ENCODE measurements at regions not wholly inside any gene's neighbourhood (a gene's known extent, or its start where the extent isn't known, plus 50 kb on each side); places are given as distances from the start of the nearest gene placed in this dataset.

- H3K4me1 Mint-ChIP-seq = no peaks in the 10 kb centered on the region
- H3K9me3 Mint-ChIP-seq = no peaks in the 10 kb centered on the region
- H3K27ac Mint-ChIP-seq (ENCODE audit: low read depth) = no peak overlapping the region
- H3K36me3 Mint-ChIP-seq (ENCODE audit: insufficient read depth) = no peaks in the 10 kb centered on the region
- DNase-seq (ENCODE audit: low spot score in 2 of 2) (no peak), ATAC-seq (replicated peaks; ENCODE audit: extremely low read depth, poor library complexity, severe bottlenecking) (no peak)
- peaks cover 94% of the 10 kb centered on the region for H3K27me3 Mint-ChIP-seq
- no peak overlapping the region for H3K4me3 Mint-ChIP-seq
Measured at GRCh38 chr5:176736931-176737745, 73.2 kb upstream of the UNC5A start.

GRCh38 chr5:176737746-176738636 lies 72.4 kb upstream of the UNC5A start:
- ATAC-seq (replicated peaks; ENCODE audit: extremely low read depth, poor library complexity, severe bottlenecking) (no peak), DNase-seq (ENCODE audit: low spot score in 2 of 2) (no peak)
- H3K36me3 Mint-ChIP-seq (ENCODE audit: insufficient read depth) = no peaks in the 10 kb centered on the region
- H3K4me3 Mint-ChIP-seq = no peak overlapping the region
- H3K27ac Mint-ChIP-seq (ENCODE audit: low read depth) = no peak overlapping the region
- no peaks in the 10 kb centered on the region for H3K4me1 Mint-ChIP-seq
- peaks cover 94% of the 10 kb centered on the region for H3K27me3 Mint-ChIP-seq
- H3K9me3 Mint-ChIP-seq = no peaks in the 10 kb centered on the region

- Mint-ChIP-seq H3K36me3 (ENCODE audit: insufficient read depth) (no peaks in the 10 kb centered on the region), H3K4me1 (no peaks in the 10 kb centered on the region), H3K4me3 (no peak overlapping the region), H3K27me3 (peaks cover 91% of the 10 kb centered on the region), H3K9me3 (no peaks in the 10 kb centered on the region), H3K27ac (ENCODE audit: low read depth) (no peak overlapping the region)
- no peak for ATAC-seq (replicated peaks; ENCODE audit: extremely low read depth, poor library complexity, severe bottlenecking)
- DNase-seq (ENCODE audit: low spot score in 2 of 2) = peak in 1 of 2 donors; percentile 0
Measured at GRCh38 chr5:176738637-176739250, 71.6 kb upstream of the UNC5A start.

- Mint-ChIP-seq H3K36me3 (ENCODE audit: insufficient read depth) (no peaks in the 10 kb centered on the region), H3K9me3 (no peaks in the 10 kb centered on the region), H3K4me1 (no peaks in the 10 kb centered on the region), H3K4me3 (no peak overlapping the region), H3K27ac (ENCODE audit: low read depth) (no peak overlapping the region), H3K27me3 (peaks cover 94% of the 10 kb centered on the region)
- ATAC-seq (replicated peaks; ENCODE audit: extremely low read depth, poor library complexity, severe bottlenecking) (no peak), DNase-seq (ENCODE audit: low spot score in 2 of 2) (peak in 1 of 2 donors; percentile 8)
Measured at GRCh38 chr5:176739461-176740051, 70.8 kb upstream of the UNC5A start.

GRCh38 chr5:176740131-176740701 lies 70.1 kb upstream of the UNC5A start:
- Mint-ChIP-seq H3K36me3 (ENCODE audit: insufficient read depth) (no peaks in the 10 kb centered on the region), H3K4me3 (no peak overlapping the region), H3K27me3 (peaks cover 96% of the 10 kb centered on the region), H3K27ac (ENCODE audit: low read depth) (no peak overlapping the region), H3K4me1 (peaks cover 1% of the 10 kb centered on the region), H3K9me3 (no peaks in the 10 kb centered on the region)
- no peak for ATAC-seq (replicated peaks; ENCODE audit: extremely low read depth, poor library complexity, severe bottlenecking)
- peak in 1 of 2 donors; percentile 7 for DNase-seq (ENCODE audit: low spot score in 2 of 2)

- H3K9me3 Mint-ChIP-seq = no peaks in the 10 kb centered on the region
- no peak overlapping the region for H3K27ac Mint-ChIP-seq (ENCODE audit: low read depth)
- DNase-seq (ENCODE audit: low spot score in 2 of 2) (peak in 1 of 2 donors; percentile 3), ATAC-seq (replicated peaks; ENCODE audit: extremely low read depth, poor library complexity, severe bottlenecking) (no peak)
- no peaks in the 10 kb centered on the region for H3K36me3 Mint-ChIP-seq (ENCODE audit: insufficient read depth)
- no peak overlapping the region for H3K4me3 Mint-ChIP-seq
- peaks cover 8% of the 10 kb centered on the region for H3K4me1 Mint-ChIP-seq
- peaks cover 96% of the 10 kb centered on the region for H3K27me3 Mint-ChIP-seq
Measured at GRCh38 chr5:176740702-176741496, 69.5 kb upstream of the UNC5A start.

- ATAC-seq (replicated peaks; ENCODE audit: extremely low read depth, poor library complexity, severe bottlenecking) = no peak
- DNase-seq (ENCODE audit: low spot score in 2 of 2) = peak in 1 of 2 donors; percentile 9
- Mint-ChIP-seq H3K9me3 (no peaks in the 10 kb centered on the region), H3K27ac (ENCODE audit: low read depth) (no peak overlapping the region), H3K4me3 (no peak overlapping the region), H3K36me3 (ENCODE audit: insufficient read depth) (no peaks in the 10 kb centered on the region), H3K27me3 (peaks cover 95% of the 10 kb centered on the region), H3K4me1 (peaks cover 13% of the 10 kb centered on the region)
Measured at GRCh38 chr5:176741561-176742211, 68.7 kb upstream of the UNC5A start.

GRCh38 chr5:176742246-176743105 lies 67.9 kb upstream of the UNC5A start:
- Mint-ChIP-seq H3K36me3 (ENCODE audit: insufficient read depth) (no peaks in the 10 kb centered on the region), H3K9me3 (no peaks in the 10 kb centered on the region), H3K27me3 (peaks cover 90% of the 10 kb centered on the region), H3K27ac (ENCODE audit: low read depth) (no peak overlapping the region), H3K4me1 (peaks cover 13% of the 10 kb centered on the region), H3K4me3 (no peak overlapping the region)
- ATAC-seq (replicated peaks; ENCODE audit: extremely low read depth, poor library complexity, severe bottlenecking) = no peak
- peak; percentile 7 to 11 for DNase-seq (ENCODE audit: low spot score in 2 of 2)

GRCh38 chr5:176743136-176743861 lies 67.1 kb upstream of the UNC5A start:
- Mint-ChIP-seq H3K36me3 (ENCODE audit: insufficient read depth) (no peaks in the 10 kb centered on the region), H3K27ac (ENCODE audit: low read depth) (no peak overlapping the region), H3K4me1 (peaks cover 13% of the 10 kb centered on the region), H3K9me3 (no peaks in the 10 kb centered on the region), H3K4me3 (no peak overlapping the region), H3K27me3 (peaks cover 91% of the 10 kb centered on the region)
- DNase-seq (ENCODE audit: low spot score in 2 of 2) (peak in 1 of 2 donors; percentile 5), ATAC-seq (replicated peaks; ENCODE audit: extremely low read depth, poor library complexity, severe bottlenecking) (no peak)

- H3K4me1 Mint-ChIP-seq = peaks cover 13% of the 10 kb centered on the region
- no peak overlapping the region for H3K27ac Mint-ChIP-seq (ENCODE audit: low read depth)
- H3K4me3 Mint-ChIP-seq = no peak overlapping the region
- H3K9me3 Mint-ChIP-seq = no peaks in the 10 kb centered on the region
- H3K36me3 Mint-ChIP-seq (ENCODE audit: insufficient read depth) = no peaks in the 10 kb centered on the region
- peaks cover 87% of the 10 kb centered on the region for H3K27me3 Mint-ChIP-seq
- ATAC-seq (replicated peaks; ENCODE audit: extremely low read depth, poor library complexity, severe bottlenecking) (no peak), DNase-seq (ENCODE audit: low spot score in 2 of 2) (peak; percentile 6 to 11)
Measured at GRCh38 chr5:176743868-176744583, 66.3 kb upstream of the UNC5A start.

Measured in central memory CD8-positive, alpha-beta T cell (primary cell).